Transverse colon (tissue), 4 donors: ENCODE measurements at regions not wholly inside any gene's neighbourhood (a gene's known extent, or its start where the extent isn't known, plus 50 kb on each side); places are given as distances from the start of the nearest gene placed in this dataset.

ENCODE experiments used
- CTCF ChIP-seq, 5 experiments: fragments of 200-600 bp in 3 of 5; fragments of 450-650 bp in 2 of 5; sonication (generic) in 3 of 5; IDR thresholded peaks; 1 replicate in 2 of 5; 2 replicates in 3 of 5; pipeline ENCODE4 v1.5.1; 2016 to 2017; ENCODE audit warnings: antibody characterized with exemption in 5 of 5, inconsistent platforms in 3 of 5, mild to moderate bottlenecking in 2 of 5, moderate library complexity in 1 of 5
- EP300 ChIP-seq: sonication (generic); formaldehyde crosslinking; IDR thresholded peaks from one replicate; pipeline ENCODE4 v1.6.1; 2017; ENCODE audit warnings: antibody characterized with exemption, low read depth
- POLR2A ChIP-seq: fragments of 450-650 bp; IDR thresholded peaks from one replicate; pipeline ENCODE4 v1.6.1; 2016; ENCODE audit warnings: antibody characterized with exemption, mild to moderate bottlenecking, moderate library complexity
- POLR2AphosphoS5 ChIP-seq, 3 donors: sonication (generic); formaldehyde crosslinking; IDR thresholded peaks; one replicate each; pipeline ENCODE4 v1.6.1; 2016; ENCODE audit warnings: antibody characterized with exemption in 3 of 3

- TF ChIP-seq EP300 (no peak), CTCF (IDR thresholded peaks at IDR 0.05) (no peak), POLR2A (no peak), POLR2AphosphoS5 (IDR thresholded peaks at IDR 0.05) (no peak)
Measured at GRCh38 chr2:183678908-183679307, 554.7 kb downstream of the NUP35 start.
